ENCODE measurements at regions not wholly inside any gene's neighbourhood (a gene's known extent, or its start where the extent isn't known, plus 50 kb on each side); places are given as distances from the start of the nearest gene placed in this dataset.

GRCh38 chr15:29952225-29952624, 130.0 kb upstream of the TJP1 start:
- no peak for TF ChIP-seq CTCF (IDR thresholded peaks at IDR 0.05; ENCODE audit: extremely low read depth, missing control alignments)
- no peak for DNase-seq (ENCODE audit: low spot score)

- no peak for DNase-seq (ENCODE audit: low spot score)
- TF ChIP-seq CTCF (IDR thresholded peaks at IDR 0.05; ENCODE audit: extremely low read depth, missing control alignments), result no peak
These were observed 123.8 kb upstream of the TJP1 start for GRCh38 chr15:29945943-29946596.

- no peak for TF ChIP-seq CTCF (IDR thresholded peaks at IDR 0.05; ENCODE audit: extremely low read depth, missing control alignments)
- no peak for DNase-seq (ENCODE audit: low spot score)
These were observed 122.7 kb upstream of the TJP1 start for GRCh38 chr15:29944925-29945324.

- no peak for TF ChIP-seq CTCF (IDR thresholded peaks at IDR 0.05; ENCODE audit: extremely low read depth, missing control alignments)
- DNase-seq (ENCODE audit: low spot score), result no peak
These were observed 120.3 kb upstream of the TJP1 start for GRCh38 chr15:29942548-29942947.

- DNase-seq (ENCODE audit: low spot score), result no peak
- TF ChIP-seq CTCF (IDR thresholded peaks at IDR 0.05; ENCODE audit: extremely low read depth, missing control alignments), result no peak
These were observed 119.9 kb upstream of the TJP1 start for GRCh38 chr15:29942143-29942542.

- DNase-seq (ENCODE audit: low spot score), result no peak
- TF ChIP-seq CTCF (IDR thresholded peaks at IDR 0.05; ENCODE audit: extremely low read depth, missing control alignments), result no peak
These were observed 117.1 kb upstream of the TJP1 start for GRCh38 chr15:29939404-29939803.

GRCh38 chr15:29938361-29939335, 116.4 kb upstream of the TJP1 start:
- no peak for TF ChIP-seq CTCF (IDR thresholded peaks at IDR 0.05; ENCODE audit: extremely low read depth, missing control alignments)
- DNase-seq (ENCODE audit: low spot score), result no peak

Data from GM20000 (cell line).